K562 (cell line): ENCODE measurements at regions not wholly inside any gene's neighbourhood (a gene's known extent, or its start where the extent isn't known, plus 50 kb on each side); places are given as distances from the start of the nearest gene placed in this dataset.

Experiments used
- ATAC-seq: fragments of 200-7000 bp; cut with Tn5 transposase; 3 replicates; pipeline ENCODE4 v1.9.1; 2020; ENCODE audit warnings: moderate library complexity
- BruUV-seq: library from RNA; stranded (reverse); fragments of 400-500 nt; replicated peaks from 2 replicates; lab custom pipeline; 2021; lab: Mats Ljungman, UMichigan
- CTCF ChIA-PET: fragments of 300-600 bp; formaldehyde crosslinking; extraction: SDS; loops from one replicate; lab custom pipeline; 2021; ENCODE audit warnings: low intra/inter-chr PET ratio; lab: Yijun Ruan, JAX
- POLR2A ChIA-PET: fragments of 300-600, 350-650 bp; sonication (Branson Sonifier 250); formaldehyde crosslinking; extraction: SDS; loops from one replicate; lab custom pipeline; 2021; ENCODE audit warnings: antibody characterized with exemption, inconsistent platforms; lab: Yijun Ruan, JAX
- DNase-seq, 4 experiments: peaks; one replicate each; pipeline versions ENCODE4 v3.0.0 to v3.0.0-alpha.2; 2011 to 2018; ENCODE audit warnings: low spot score in 3 of 4, mixed read lengths in 3 of 4; ENCODE audit errors: extremely low read depth in 1 of 4
- FAIRE-seq: peaks from 2 replicates; lab custom pipeline; 2011; peaks lifted over from hg19 to GRCh38; lab: Jason Lieb, UNC
- H2AFZ ChIP-seq: 2 replicates; pipeline ENCODE4 v1.6.0; 2011; ENCODE audit warnings: low read depth, low read length, control low read depth, inconsistent platforms
- H3K27ac ChIP-seq: fragments of 200-600 bp; 3 replicates; pipeline ENCODE4 v1.8.0; 2011; ENCODE audit warnings: low read depth, mild to moderate bottlenecking, control low read depth, inconsistent platforms, low read length, moderate library complexity, mixed read lengths; ENCODE audit errors: extremely low read depth
- H3K27me3 ChIP-seq, 2 experiments: fragments of 300-600 bp in 1 of 2; 2 replicates in 1 of 2; 3 replicates in 1 of 2; pipeline versions ENCODE4 v1.6.0 to v1.8.0; 2011; ENCODE audit warnings: inconsistent platforms in 2 of 2, low read length in 2 of 2, mild to moderate bottlenecking in 1 of 2, mixed read lengths in 1 of 2, moderate library complexity in 1 of 2; ENCODE audit not compliant: control insufficient read depth in 2 of 2, insufficient read depth in 2 of 2
- H3K36me3 ChIP-seq: fragments of 300-600 bp; 3 replicates; pipeline ENCODE4 v1.8.0; 2011; ENCODE audit warnings: mild to moderate bottlenecking, low read length, inconsistent platforms; ENCODE audit not compliant: control insufficient read depth, insufficient read depth
- H3K4me1 ChIP-seq, 2 experiments: fragments of 200-600 bp in 1 of 2; replicated peaks in 1 of 2; 2 replicates in 1 of 2; 3 replicates in 1 of 2; pipeline versions ENCODE4 v1.5.1 to v1.8.0; 2011; ENCODE audit warnings: inconsistent platforms in 2 of 2, low read length in 2 of 2, mild to moderate bottlenecking in 1 of 2, mixed read lengths in 1 of 2, moderate library complexity in 1 of 2; ENCODE audit not compliant: control insufficient read depth in 2 of 2, insufficient read depth in 2 of 2
- H3K4me2 ChIP-seq: 2 replicates; pipeline ENCODE4 v1.6.1; 2011; ENCODE audit warnings: low read length, control low read depth, inconsistent platforms, mixed read lengths; ENCODE audit not compliant: insufficient read depth
- H3K4me3 ChIP-seq: fragments of 200-600 bp; sonication (generic), shearing (Covaris generic); 2 replicates; pipeline ENCODE4 v1.5.1; 2016; ENCODE audit warnings: control low read depth, inconsistent platforms
- H3K79me2 ChIP-seq: fragments of 200-600 bp; 3 replicates; pipeline ENCODE4 v1.8.0; 2011; ENCODE audit warnings: low read length, inconsistent platforms; ENCODE audit not compliant: control insufficient read depth, insufficient read depth
- H3K9ac ChIP-seq, 2 experiments: 2 replicates each; pipeline versions ENCODE4 v1.6.0 to v1.6.1; 2011; ENCODE audit warnings: low read depth in 2 of 2, low read length in 2 of 2, control low read depth in 1 of 2, inconsistent platforms in 1 of 2, mild to moderate bottlenecking in 1 of 2, mixed read lengths in 1 of 2; ENCODE audit not compliant: insufficient read depth in 1 of 2
- H3K9me1 ChIP-seq: one replicate; pipeline ENCODE4 v1.6.0; 2011; ENCODE audit warnings: inconsistent platforms, mild to moderate bottlenecking, low read length, moderate library complexity; ENCODE audit not compliant: control insufficient read depth, insufficient read depth
- H3K9me3 ChIP-seq: replicated peaks from 2 replicates; pipeline ENCODE4 v1.5.1; 2011; ENCODE audit warnings: low read depth, low read length, inconsistent platforms; ENCODE audit not compliant: control insufficient read depth, insufficient read depth
- H4K20me1 ChIP-seq: replicated peaks from 2 replicates; pipeline ENCODE4 v1.6.1; 2011; ENCODE audit warnings: low read length, inconsistent platforms, mixed read lengths; ENCODE audit not compliant: control insufficient read depth, insufficient read depth
- ELF2 ChIP-seq: fragments of 250-450 bp; sonication (Bioruptor Pico); IDR thresholded peaks from 2 replicates; pipeline ENCODE4 v1.5.0; 2021; ENCODE audit warnings: mild to moderate bottlenecking
- ESRRA ChIP-seq: fragments of 450-650 bp; IDR thresholded peaks from 2 replicates; pipeline ENCODE4 v1.6.1; 2014; ENCODE audit warnings: low read depth, mild to moderate bottlenecking, moderate library complexity, borderline replicate concordance
- IRF9 ChIP-seq: fragments of 450-650 bp; IDR thresholded peaks from 2 replicates; pipeline ENCODE4 v1.6.1; 2016; ENCODE audit warnings: missing biosample characterization, missing genetic modification characterization
- KLF10 ChIP-seq: fragments of 250-450 bp; sonication (Bioruptor Pico); IDR thresholded peaks from 2 replicates; pipeline ENCODE4 v1.6.1; 2021; ENCODE audit warnings: matching md5 sums
- SRF ChIP-seq, 2 experiments: fragments of 250-450, 450-650 bp in 1 of 2; sonication (Bioruptor Pico) in 1 of 2; sonication (generic) in 1 of 2; formaldehyde crosslinking; IDR thresholded peaks; 2 replicates each; pipeline versions ENCODE4 v1.5.0 to v1.5.1; 2020 to 2022; ENCODE audit warnings: mild to moderate bottlenecking in 1 of 2, missing genetic modification reagents in 1 of 2
- ZBTB17 ChIP-seq: fragments of 450-650 bp; formaldehyde crosslinking; IDR thresholded peaks from 2 replicates; pipeline ENCODE4 v1.4.0; 2020; ENCODE audit warnings: mild to moderate bottlenecking
- ZKSCAN3 ChIP-seq: fragments of 250-450 bp; sonication (Bioruptor Pico); IDR thresholded peaks from 2 replicates; pipeline ENCODE4 v1.4.0; 2020
- ZNF174 ChIP-seq: fragments of 250-450 bp; sonication (Bioruptor Pico); IDR thresholded peaks from 2 replicates; pipeline ENCODE4 v1.4.0; 2020; ENCODE audit warnings: mild to moderate bottlenecking
- ZNF3 ChIP-seq: fragments of 250-450 bp; sonication (Bioruptor Pico); IDR thresholded peaks from 2 replicates; pipeline ENCODE4 v1.5.0; 2021; ENCODE audit warnings: mild to moderate bottlenecking, moderate library complexity
- ZNF778 ChIP-seq: fragments of 450-650 bp; formaldehyde crosslinking; IDR thresholded peaks from 2 replicates; pipeline ENCODE4 v1.4.0; 2020; ENCODE audit warnings: mild to moderate bottlenecking, moderate library complexity
- WGBS: fragments of 100-300 bp; shearing (Covaris generic); methylation state at CpG from one replicate; pipeline ENCODE4 v1.1.6; 2016; ENCODE audit warnings: low coverage, mixed read lengths; ENCODE audit not compliant: insufficient coverage; ENCODE audit errors: missing lambda C conversion rate; 5-methylcytosine and 5-hydroxymethylcytosine counted together
- in situ Hi-C: fragments of 300-500 bp; cut with MboI; formaldehyde crosslinking; loops from 4 replicates; pipeline ENCODE4 v1.15.0; 2018; ENCODE audit warnings: inconsistent platforms, mixed read lengths
- intact Hi-C: fragments of 100-400 bp; cut with micrococcal nuclease; formaldehyde crosslinking; loops from 2 replicates; pipeline ENCODE4 v1.14.2; 2022
- TF ChIP-seq, protein P1 (sequence below): fragments of 250-450 bp; sonication (Bioruptor Pico); IDR thresholded peaks from 2 replicates; pipeline ENCODE4 v1.5.0; 2021

GRCh38 chr5:175253597-175253996, 190.4 kb downstream of the DRD1 start:
- BruUV-seq: no TSS peak
- in situ Hi-C loops: no loop called here

More at GRCh38 chr5:175253597-175253996, 190.4 kb downstream of the DRD1 start:
- Histone ChIP-seq H2AFZ (no peak overlapping the region), H3K9ac (no peak overlapping the region), H3K9me1 (no peaks in the 10 kb centered on the region), H3K4me3 (no peak overlapping the region), H3K79me2 (no peaks in the 10 kb centered on the region), H3K4me1 (no peaks in the 10 kb centered on the region), H3K9me3 (no peaks in the 10 kb centered on the region), H3K27me3 (peaks cover 0 to 4% of the 10 kb centered on the region in 2 experiments; a peak in 1 of 5 replicates), H4K20me1 (peaks cover 5% of the 10 kb centered on the region; the same call in 1 of the 2 replicates), H3K4me2 (no peak overlapping the region), H3K27ac (no peak overlapping the region), H3K36me3 (no peaks in the 10 kb centered on the region)
- WGBS: 4% methylated on average over 8 of the region's 8 CpGs
- DNase-seq: no peak
- intact Hi-C loops: no loop called here
- no peak for TF ChIP-seq ZNF174 (CRISPR knock-in tag)
- no peak for TF ChIP-seq ZNF3 (CRISPR knock-in tag)
- TF ChIP-seq SRF (CRISPR knock-in tag; IDR thresholded peaks at IDR 0.05): no peak
- TF ChIP-seq ELF2 (CRISPR knock-in tag): no peak
- TF ChIP-seq, protein P1, sequence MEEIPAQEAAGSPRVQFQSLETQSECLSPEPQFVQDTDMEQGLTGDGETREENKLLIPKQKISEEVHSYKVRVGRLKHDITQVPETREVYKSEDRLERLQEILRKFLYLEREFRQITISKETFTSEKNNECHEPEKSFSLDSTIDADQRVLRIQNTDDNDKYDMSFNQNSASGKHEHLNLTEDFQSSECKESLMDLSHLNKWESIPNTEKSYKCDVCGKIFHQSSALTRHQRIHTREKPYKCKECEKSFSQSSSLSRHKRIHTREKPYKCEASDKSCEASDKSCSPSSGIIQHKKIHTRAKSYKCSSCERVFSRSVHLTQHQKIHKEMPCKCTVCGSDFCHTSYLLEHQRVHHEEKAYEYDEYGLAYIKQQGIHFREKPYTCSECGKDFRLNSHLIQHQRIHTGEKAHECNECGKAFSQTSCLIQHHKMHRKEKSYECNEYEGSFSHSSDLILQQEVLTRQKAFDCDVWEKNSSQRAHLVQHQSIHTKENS: no peak
- TF ChIP-seq KLF10: no peak
- TF ChIP-seq ZBTB17: no peak
- no peak for TF ChIP-seq ESRRA
- TF ChIP-seq ZKSCAN3 (CRISPR knock-in tag): no peak
- no peak for TF ChIP-seq ZNF778 (CRISPR knock-in tag)
- no peak for TF ChIP-seq IRF9
- CTCF ChIA-PET: no interaction called here
- no peak for FAIRE-seq
- POLR2A ChIA-PET: interaction anchor here (0.6 kb wide), 1 partner anchor 101 kb away, joined by 3 read pairs; no protein-coding TSS in a partner anchor
- no peak for ATAC-seq
